CD4-positive, alpha-beta T cell treated with Interleukin-17A for 4 hours (primary cell): ENCODE measurements at regions not wholly inside any gene's neighbourhood (a gene's known extent, or its start where the extent isn't known, plus 50 kb on each side); places are given as distances from the start of the nearest gene placed in this dataset.

Source experiments
- DNase-seq: peaks from one replicate; pipeline ENCODE4 v3.0.0-alpha.2; 2020; ENCODE audit warnings: mixed read lengths

DNA sequence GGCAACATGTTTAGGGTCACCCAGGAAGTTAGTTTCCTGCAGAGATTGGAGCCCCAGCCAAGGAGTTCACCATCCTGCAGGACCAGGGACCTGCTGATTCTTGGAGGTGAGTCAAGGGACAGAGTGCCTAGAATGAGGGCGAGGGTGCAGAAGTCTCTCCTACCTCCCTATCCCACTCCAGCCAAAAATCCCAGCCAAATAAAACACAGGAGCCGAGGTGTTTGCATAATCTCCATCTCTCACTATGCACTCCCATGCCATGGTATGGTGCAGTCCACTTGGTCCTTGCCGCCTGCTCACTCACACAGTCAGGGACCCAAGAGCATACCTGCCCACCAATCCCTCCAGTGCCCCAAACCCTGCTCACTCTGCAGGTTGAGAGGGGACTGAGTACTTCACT, 294.2 kb downstream of the UACA start:
- no peak for DNase-seq

DNA sequence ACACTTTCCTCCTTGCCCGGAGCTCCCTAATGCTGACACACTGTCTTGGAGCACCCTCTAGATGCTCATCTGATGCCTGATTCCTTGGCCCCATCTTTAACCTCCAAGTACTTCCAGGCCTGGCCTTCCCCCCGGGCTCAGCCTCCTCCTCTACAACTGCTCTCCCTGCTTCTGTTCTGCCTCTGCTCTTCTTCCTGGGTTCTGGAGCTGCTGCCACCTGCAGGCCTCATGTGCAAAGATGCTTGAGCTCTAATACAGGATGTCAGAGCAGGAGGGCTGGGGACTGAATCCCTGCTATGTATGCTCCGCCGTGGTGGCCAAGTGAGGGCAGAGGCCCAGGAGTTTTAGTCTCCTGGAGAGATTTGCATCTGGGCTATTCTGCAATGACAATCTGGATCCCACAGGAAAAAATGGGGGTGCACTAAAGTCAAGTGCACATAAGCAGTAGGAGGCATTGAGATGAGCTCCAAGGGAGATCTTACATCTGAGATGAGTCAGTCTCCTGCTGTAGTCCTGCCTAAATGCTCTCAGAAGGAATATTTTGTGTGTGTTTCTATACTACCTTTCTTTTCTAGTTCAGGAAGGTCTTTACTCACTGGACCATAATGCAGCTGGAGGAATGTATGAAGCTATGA, 296.3 kb downstream of the UACA start:
- peak; percentile 63 for DNase-seq

DNA sequence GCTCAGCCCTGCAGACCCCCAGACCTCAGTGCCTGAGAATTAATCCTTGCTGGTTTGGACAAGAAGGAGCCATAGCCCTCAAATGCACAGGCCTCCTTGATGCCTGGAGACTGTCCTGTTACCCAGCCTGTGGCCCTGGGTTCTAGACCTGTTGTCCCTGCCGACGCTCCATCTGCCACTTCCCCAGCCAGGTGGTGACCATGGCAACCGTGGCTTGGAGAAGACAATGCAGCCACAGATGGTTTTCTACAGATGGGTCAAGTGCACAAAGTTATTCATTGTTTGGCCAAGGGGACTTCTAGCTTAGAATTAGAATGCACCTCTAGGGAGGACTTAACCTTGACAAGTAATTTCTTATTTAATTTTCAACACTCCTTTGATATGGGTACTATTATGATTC, 297.1 kb downstream of the UACA start:
- DNase-seq: no peak

DNA sequence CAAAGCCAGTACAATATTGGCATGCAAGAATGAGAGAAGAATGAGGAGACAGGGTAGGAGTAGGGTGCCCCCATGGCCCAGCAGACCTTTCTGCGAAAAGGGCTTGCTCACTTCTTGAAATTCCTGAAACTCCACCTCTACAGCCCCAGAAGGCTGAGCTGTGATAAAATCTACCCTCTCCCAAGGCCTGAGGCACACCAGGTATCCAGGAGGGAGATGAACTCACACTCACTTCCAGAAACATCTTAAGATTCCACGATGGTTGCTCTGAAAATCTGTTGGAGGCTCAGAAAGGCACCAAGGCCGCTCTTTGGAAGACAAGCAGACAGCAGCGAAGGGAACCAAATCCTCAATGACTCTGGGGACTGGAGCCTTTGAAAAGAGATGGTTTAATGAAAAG, 297.5 kb downstream of the UACA start:
- no peak for DNase-seq

DNA sequence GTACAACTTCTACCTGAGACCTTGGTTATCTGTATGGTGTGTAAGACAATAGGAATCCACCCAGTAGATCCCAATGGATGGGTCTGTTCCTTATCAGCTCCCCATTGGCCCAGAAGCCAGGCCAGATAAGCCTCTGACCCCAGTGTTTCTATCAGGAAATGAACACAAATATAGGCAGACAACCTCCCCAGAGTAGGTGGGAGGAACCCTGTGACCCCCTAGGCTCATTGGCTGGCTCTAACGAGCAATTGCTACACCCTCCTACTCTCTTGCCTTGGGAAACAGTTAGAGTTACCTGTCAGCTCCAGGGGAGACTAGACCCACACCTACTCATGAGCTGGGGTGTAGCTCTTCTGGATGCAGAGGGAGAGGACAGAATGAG, 299.9 kb downstream of the UACA start:
- no peak for DNase-seq

DNA sequence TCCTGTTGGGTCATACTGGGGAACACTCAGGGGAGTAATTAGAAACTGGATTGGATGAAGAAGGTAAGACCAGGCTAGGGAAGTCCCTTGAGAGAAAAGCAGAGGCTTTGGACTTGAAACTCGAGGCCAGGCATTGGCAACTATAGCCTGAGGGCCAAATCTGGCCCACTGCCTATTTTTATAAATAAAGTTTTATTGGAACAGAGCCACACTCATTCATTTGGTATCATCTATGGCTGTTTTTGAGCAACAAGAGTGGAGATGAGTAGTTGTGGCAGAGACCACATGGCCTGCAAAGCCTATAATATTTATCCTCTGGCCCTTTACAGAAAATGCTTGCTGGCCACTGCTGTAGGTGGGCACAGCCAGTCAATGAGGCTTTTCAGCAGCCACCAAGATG, 301.4 kb downstream of the UACA start:
- no peak for DNase-seq

DNA sequence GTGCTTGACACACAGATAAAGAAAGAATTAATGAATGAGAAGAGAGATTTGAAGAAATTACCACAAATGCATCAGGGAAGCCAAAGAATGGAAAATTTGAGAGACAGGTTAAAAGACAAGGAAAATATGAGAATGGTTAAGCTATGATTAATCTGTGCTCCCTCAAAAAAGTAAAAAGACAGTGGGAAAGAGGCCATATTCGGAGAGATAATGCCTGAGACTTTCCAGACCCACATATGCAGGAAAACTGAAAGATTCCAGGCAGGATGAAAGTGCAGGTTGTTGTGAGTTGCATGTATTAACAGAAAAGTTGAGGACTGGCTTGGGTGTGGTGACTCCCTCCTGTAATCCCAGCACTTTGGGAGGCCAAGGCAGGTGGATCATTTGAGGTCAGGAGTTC, 302.3 kb downstream of the UACA start:
- DNase-seq: no peak

DNA sequence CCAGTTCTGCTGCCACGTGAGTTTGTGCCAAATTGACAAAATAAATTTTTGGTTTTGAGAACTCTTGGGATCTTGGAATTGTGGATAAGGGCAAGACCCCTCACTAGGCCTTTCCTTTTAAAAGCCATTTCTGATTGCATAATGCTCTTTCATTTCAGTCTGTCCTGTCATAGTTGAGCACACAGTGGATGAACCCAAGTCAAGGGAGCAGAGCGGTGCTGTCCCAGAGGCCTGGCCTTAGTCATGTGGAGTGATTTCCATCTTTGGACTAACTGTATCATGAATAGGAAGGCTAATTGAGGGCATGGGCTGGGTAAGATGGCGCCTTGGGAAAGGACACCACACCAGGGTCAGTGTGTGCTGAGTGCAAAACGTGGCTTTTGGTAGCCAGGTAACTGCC, 304.0 kb downstream of the UACA start:
- DNase-seq: no peak

DNA sequence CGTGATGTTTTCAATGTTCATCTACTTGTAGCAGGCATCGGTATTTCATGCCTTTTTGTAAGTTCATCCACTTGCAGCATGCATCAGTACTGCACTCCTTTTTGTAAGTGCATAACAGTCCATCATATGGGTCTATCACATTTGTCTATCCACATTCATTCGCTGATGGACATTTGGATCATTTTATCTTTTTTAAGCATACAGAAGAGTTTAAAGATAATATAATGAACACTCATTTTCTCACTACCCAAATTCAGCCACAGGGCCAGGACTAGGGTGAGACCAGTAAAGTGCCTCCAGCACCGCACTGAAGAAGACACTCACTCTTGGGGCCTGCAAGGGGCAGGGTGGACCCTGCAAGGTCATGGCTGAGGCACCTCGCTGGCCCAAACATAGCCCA, 309.6 kb downstream of the UACA start:
- no peak for DNase-seq

DNA sequence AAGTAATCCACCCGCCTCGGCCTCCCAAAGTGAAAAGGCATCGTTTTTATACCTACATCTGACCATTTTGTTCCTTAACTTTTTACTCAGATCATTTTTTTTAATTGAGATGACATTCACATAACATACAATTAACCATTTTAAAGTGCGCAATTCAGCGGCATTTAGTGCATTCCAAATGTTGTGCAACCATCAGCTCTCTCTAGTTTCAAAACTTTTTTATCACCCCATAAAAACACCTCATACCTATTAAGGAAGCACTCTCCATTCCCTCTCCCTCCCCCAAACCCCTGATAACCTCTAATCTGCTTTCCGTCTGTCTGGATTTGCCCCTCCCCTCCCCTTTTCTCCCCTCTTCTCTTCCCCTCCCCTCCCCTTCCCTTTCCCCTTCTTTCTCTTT, 310.1 kb downstream of the UACA start:
- no peak for DNase-seq

DNA sequence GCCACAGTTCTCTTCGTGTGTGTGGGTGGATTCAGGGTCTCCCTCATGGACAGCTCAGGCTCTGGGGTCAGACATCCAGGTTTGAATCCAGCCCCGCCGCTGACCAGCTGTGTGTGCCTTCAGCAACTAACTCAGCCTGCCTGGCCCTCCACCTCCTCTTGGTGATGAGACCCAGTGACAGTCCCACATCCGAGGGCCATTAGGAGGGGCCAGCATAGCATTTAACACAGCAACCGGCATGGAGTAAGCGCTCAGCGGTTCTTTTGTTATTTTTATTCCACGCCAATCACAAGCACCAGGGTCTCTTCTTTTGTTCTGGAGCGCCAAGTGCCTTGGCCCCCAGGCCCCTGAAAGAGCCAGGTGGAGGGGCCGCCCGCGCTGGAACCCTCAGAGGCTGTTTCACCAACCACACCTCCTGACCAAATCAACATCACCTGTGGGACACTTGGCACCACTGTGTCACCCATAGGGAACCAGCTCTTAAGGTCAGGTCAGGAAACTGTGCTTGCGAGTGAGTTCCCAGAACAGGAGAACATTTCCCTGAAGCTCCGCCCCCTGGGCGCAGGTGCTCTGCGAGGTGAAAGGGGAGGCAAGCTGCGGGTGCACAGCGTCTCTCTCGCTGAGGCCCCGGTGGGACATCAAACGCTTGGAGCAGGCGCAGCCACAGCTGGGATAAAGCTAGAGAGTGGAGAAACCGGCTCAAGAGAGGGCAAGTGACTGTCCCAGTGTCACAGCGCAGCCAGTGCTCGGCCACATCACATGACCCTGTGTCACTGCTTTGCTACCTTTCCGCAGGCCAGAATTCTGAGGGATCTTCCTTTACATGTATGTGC, 311.3 kb downstream of the UACA start:
- DNase-seq: peak; percentile 65

DNA sequence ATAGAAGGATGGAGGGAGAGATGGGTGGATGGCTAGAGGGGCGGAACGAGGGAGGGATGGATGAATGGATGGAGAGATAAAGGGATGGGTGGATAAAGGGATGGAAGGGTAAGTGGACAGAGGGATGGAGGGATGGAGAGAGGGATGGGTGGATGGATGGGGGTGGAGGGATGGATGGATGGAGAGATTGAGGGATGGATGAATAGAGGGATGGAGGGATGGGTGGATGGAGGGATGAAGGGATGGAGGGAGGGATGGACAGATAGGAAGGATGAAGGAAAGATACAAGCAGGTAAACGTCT, 313.3 kb downstream of the UACA start:
- no peak for DNase-seq

DNA sequence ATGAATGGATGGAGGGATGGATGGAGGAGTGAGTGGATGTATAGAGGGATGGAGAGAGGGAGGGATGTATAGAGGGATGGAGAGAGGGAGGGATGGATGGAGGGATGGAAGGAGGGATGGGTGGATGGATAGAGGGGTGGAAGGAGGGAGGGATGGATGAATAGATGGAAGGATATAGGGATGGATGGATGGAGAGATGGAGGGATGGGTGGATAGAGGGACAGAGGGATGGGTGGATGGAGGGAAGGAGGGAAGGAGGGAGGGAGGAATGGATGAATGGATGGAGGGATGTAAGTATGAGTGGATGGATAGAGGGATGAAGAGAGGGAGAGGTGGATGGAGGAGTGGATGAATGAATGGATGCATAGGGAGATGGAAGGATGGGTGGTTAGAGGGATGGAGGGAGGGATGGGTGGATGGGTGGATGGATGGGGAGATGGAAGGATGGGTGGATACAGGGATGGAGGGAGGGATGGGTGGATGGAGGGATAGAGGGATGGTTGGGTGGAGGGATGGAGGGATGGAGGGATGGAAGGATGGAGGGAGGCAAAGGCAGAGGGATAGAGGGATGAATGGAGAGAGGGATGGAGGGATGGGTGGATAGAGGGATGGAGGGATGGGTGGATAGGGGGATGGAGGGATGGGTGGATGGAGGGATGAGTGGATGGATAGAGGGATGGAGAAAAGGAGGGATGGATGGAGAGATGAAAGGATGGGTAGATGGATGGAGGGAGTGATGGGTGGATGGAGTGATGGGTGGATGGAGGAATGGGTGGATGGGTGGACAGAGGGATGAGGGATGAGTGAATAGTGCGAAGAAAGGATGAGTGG, 313.8 kb downstream of the UACA start:
- no peak for DNase-seq

DNA sequence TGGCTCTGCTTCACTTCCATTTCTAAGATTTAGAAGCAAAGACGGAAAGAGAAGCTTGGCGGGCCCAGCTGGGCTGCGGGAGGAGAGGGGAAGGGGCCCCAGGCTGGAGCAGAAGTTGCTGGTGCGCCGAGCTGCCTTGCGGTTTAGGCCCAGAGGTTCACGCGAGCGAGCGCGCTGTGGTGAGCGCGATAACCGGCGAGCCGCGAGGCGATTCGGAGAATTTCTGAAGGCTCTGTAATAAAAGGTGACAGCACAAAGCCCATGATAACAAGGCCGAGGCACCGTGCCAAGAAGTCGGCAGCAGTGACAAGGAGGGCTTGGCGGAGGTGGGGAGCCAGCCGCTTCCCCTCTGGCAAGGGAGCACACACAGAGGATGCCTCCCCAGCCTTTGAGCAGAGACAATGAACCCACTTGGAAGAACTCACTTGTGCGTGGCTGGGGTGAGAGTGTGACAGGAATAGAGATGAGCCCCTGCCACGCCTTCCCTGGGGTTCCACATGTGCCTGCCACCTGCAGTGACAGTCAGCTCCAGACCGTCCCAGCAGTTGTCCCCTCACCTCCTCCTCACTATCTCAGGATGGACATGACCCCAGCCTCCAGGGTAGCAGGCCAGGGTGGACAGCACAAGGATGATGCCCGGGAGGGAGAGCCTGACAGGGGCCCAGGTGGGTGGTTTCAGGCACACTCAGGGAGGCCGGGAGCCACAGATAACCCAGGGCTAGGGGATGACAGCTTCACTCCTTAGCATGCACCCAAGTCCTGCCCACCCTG, 315.2 kb downstream of the UACA start:
- DNase-seq: peak; percentile 61

DNA sequence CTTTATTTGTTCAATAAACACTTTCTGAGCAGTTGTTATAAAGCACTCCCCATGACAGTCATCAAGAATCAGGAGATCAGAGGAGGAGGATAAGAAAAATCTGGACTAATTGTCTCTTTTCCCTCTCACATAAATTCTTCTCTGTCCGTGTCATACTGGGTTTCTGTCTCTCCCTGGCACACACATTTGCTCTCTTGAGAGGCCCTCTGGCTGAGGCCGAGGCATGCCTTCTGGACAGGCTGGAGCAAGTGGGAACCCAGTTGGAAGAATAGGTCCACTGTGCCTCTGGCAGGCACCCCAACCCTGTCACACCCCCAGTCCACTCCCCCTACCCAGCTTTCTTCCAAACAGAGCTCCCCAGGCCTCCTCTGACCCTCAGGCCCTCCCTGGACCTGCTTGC, 315.8 kb downstream of the UACA start:
- no peak for DNase-seq

DNA sequence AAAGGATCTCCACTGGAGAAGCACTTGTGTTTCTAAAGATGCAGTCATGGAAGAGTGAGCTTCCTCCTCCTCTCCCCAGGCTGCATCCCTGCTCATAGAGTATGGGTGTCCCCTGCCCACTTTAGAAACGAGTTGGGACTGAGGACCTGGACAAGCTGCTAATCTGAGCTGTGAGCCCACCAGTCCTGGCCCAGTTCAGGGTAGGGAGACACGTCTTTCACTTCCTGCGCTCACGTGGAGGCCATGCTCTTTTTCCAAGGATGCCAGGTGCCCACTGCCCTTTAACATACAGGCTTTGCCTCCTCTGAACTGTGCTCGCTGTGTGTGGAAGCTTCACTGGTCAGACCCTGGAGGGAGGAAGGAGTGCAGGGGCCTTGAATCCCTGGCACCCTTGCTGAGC, 316.3 kb downstream of the UACA start:
- no peak for DNase-seq

DNA sequence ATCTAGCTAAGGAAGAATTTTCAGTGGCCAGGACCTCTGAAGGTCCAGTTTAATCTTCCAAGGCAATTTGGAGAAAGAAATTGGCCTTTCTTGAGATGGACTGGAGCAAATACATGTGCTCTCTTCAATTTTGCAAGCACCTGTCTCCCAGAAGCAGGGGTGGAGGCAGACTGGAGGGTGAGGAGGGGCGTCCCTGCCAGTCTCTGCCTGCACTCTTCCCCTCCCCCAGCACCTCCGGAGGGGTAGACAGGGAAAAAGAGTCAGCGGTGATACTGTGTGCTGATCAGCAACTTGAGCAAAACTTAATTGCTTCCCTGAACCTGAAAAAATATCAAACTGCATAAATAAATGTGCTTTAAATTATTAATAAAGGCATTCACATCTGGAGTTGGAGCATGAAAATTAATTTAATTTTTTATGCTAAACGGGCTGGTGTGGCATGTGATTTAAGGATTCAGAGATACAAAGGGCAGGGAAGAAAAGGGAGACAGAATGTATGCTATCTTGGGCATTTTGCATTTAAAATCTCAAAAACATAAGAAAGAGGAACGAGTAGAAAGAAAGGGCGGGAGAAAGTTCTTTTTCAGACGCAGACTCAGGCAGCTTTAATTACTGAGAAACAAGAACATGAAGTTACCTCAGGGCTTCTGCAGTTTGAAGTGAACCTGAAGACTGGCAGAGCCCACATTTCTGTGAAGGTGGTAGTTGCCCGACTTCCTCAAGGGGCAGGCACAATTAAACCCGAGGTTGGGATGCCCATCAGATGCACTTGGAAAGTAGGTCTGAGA, 319.7 kb downstream of the UACA start:
- no peak for DNase-seq

DNA sequence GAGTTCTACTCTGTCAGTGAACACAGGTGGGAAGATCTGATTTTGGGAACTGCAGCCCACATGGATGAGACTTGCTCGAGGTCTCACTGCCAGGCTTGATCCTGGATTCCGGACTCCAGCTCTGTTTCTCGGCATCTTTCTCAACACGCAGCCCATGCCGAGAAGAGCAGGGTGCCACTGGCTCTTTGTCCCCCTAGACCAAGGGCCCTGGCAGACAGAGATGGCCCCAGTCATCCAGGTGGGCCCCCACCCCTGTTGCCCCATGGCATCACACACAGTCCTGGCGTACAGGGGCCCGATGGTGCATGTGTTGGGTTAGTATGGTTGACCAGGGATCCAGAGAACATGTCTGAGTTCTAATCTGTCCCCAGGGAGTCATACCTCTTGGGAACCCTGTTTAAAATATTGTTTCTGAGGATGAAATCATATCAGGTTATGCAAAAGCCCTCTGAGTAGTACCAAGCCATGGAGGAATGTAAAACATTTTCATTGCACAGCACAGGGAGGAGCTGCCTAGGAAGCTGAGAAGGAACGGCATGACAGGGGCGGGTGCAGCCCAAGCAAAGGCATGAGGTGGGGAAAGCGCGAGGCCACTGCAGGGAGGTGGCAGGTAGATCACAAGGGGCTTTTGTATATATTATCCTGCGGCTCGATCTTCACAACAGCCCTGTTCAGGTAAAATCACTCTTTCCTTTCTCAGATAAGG, 320.6 kb downstream of the UACA start:
- no peak for DNase-seq

DNA sequence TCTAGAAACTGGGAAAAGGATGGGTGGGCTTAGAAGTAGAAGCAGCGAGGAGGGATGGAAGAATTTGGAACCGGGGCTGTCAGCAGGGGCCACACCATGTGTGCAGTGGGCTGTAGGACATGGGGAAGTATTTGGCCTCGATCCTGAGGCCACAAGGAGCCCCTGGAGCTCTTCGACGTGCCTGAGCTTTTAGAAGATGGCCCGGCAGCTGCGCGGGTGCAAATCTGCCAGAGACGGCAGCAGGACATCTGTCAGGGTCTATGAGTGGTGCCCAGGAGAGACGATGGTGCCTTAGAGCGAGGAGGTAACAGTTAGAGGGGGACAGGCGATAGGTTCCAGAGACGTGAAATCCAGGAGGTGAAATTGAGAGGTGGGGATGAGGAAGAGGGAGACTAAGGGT, 321.1 kb downstream of the UACA start:
- no peak for DNase-seq

DNA sequence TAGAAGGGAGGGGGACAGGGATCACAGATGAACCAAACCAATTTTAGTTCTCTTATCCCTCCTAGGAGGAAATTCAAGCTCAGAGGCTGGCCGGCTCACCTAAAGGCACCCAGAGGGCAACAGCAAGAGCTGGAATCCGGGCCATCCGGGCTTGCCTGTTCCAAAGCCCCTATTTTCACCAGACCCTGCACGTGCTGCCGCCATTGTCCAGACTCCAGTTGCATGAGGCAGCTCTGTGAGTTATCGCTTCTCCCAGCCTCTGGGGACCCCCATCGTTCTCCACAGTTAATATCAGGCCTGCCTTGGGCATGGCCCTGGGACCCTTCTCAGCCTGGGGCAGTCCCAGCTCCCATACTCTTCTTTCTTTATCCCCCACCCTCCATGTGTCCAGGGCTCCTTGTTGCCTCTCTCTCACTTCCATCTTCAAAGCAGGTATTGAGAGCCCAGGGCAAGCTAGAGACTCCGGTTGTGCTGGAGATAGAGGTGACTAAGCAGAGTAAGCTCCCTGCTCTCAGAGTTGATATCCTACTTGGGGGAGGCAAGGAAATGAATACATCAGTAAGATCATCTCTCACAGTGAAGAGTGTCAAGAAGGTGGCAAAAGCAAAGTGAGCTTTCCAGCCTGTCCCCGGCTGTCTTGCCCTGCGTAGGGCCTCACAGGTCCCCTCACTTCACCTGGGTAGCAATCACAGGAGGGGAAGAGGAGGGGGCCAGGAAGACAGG, 322.8 kb downstream of the UACA start:
- no peak for DNase-seq

DNA sequence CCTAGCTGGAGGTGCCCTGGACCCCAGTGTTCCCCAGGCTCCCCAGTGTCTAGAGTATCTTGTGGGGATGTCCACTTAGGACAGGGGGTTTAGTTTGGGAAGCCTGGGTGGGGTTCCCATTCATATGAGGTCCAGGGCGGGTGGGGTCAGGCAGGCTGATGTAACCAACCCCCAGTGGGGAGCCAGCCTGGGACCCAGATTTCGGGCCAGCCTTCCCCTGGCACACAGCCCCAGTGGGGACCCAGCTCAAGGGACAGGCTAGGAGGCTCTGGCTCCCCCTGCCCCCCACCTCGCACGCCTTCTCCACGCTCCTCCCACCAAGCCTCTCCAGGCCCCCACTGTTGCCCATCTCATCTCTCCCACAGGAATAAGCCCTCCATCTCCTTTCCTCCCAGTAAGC, 323.5 kb downstream of the UACA start:
- DNase-seq: no peak
